GM19351 (cell line): ENCODE measurements at regions not wholly inside any gene's neighbourhood (a gene's known extent, or its start where the extent isn't known, plus 50 kb on each side); places are given as distances from the start of the nearest gene placed in this dataset.

Experiments
- ATAC-seq: cut with Tn5 transposase; IDR thresholded peaks from one replicate; pipeline ENCODE4 v1.9.1; 2021; ENCODE audit warnings: mild to moderate bottlenecking, moderate library complexity; ENCODE audit not compliant: unreplicated experiment

GRCh38 chr20:4371623-4372251 is 122.7 kb upstream of the ADRA1D start:
- ATAC-seq, result no peak

- ATAC-seq, result no peak
Measured at GRCh38 chr20:4370851-4371250, 121.8 kb upstream of the ADRA1D start.

GRCh38 chr20:4369798-4370124 is 120.7 kb upstream of the ADRA1D start:
- peak; percentile 80 for ATAC-seq

- ATAC-seq, result peak; percentile 48
Measured at GRCh38 chr20:4369119-4369797, 120.2 kb upstream of the ADRA1D start.

GRCh38 chr20:4366076-4366475 is 117.0 kb upstream of the ADRA1D start:
- ATAC-seq, result no peak

GRCh38 chr20:4358552-4358951 is 109.5 kb upstream of the ADRA1D start:
- ATAC-seq, result no peak

GRCh38 chr20:4352348-4352747 is 103.3 kb upstream of the ADRA1D start:
- no peak for ATAC-seq

- no peak for ATAC-seq
Measured at GRCh38 chr20:4350096-4350495, 101.0 kb upstream of the ADRA1D start.

GRCh38 chr20:4344670-4345069 is 95.6 kb upstream of the ADRA1D start:
- no peak for ATAC-seq

GRCh38 chr20:4342609-4343008 is 93.5 kb upstream of the ADRA1D start:
- ATAC-seq, result no peak

- ATAC-seq, result no peak
Measured at GRCh38 chr20:4341804-4342485, 92.9 kb upstream of the ADRA1D start.

- ATAC-seq, result no peak
Measured at GRCh38 chr20:4335722-4336121, 86.6 kb upstream of the ADRA1D start.

- ATAC-seq, result no peak
Measured at GRCh38 chr20:4332121-4332860, 83.2 kb upstream of the ADRA1D start.

- no peak for ATAC-seq
Measured at GRCh38 chr20:4330011-4330410, 80.9 kb upstream of the ADRA1D start.

- no peak for ATAC-seq
Measured at GRCh38 chr20:4329232-4329631, 80.1 kb upstream of the ADRA1D start.

- no peak for ATAC-seq
Measured at GRCh38 chr20:4328541-4328940, 79.5 kb upstream of the ADRA1D start.

GRCh38 chr20:4327956-4328355 is 78.9 kb upstream of the ADRA1D start:
- no peak for ATAC-seq

GRCh38 chr20:4326195-4327065 is 77.3 kb upstream of the ADRA1D start:
- ATAC-seq, result no peak

- ATAC-seq, result no peak
Measured at GRCh38 chr20:4325548-4326187, 76.6 kb upstream of the ADRA1D start.

GRCh38 chr20:4324611-4325243 is 75.6 kb upstream of the ADRA1D start:
- no peak for ATAC-seq
